H1 (cell line): ENCODE measurements at regions not wholly inside any gene's neighbourhood (a gene's known extent, or its start where the extent isn't known, plus 50 kb on each side); places are given as distances from the start of the nearest gene placed in this dataset.

Experiments used
- BACH1 ChIP-seq: IDR thresholded peaks from 2 replicates; pipeline ENCODE4 v1.6.1; 2012; ENCODE audit warnings: low read length, improper control_type of control experiment
- BCL11A ChIP-seq, 2 experiments: IDR thresholded peaks; one replicate each; pipeline ENCODE4 v1.6.1; 2011; ENCODE audit warnings: low read depth in 2 of 2, low read length in 2 of 2, mild to moderate bottlenecking in 2 of 2
- CBX5 ChIP-seq: fragments of 300-800, 300-1000 bp; sonication (generic); IDR thresholded peaks from 2 replicates; pipeline ENCODE4 v1.7.1; 2016; ENCODE audit warnings: antibody characterized with exemption, low read length, low read depth
- CHD7 ChIP-seq: fragments of 300-600 bp; sonication (generic); IDR thresholded peaks from 2 replicates; pipeline ENCODE4 v1.7.1; 2012; ENCODE audit warnings: low read length, moderate library complexity, mild to moderate bottlenecking, inconsistent platforms; ENCODE audit not compliant: insufficient replicate concordance
- CREB1 ChIP-seq: IDR thresholded peaks from 2 replicates; pipeline ENCODE4 v1.6.1; 2012; ENCODE audit warnings: inconsistent platforms
- E2F6 ChIP-seq: IDR thresholded peaks from 2 replicates; pipeline ENCODE4 v1.6.1; 2012; ENCODE audit warnings: inconsistent platforms
- EP300 ChIP-seq, 2 experiments: IDR thresholded peaks; 1 replicate in 1 of 2; 2 replicates in 1 of 2; pipeline ENCODE4 v1.6.1; 2011 to 2012; ENCODE audit warnings: low read depth in 2 of 2, low read length in 2 of 2, mild to moderate bottlenecking in 2 of 2, borderline replicate concordance in 1 of 2, inconsistent platforms in 1 of 2, moderate library complexity in 1 of 2
- HDAC6 ChIP-seq: IDR thresholded peaks from one replicate; pipeline ENCODE4 v1.7.1; 2012; ENCODE audit warnings: low read depth, mild to moderate bottlenecking, inconsistent platforms, low read length, moderate library complexity
- MAFK ChIP-seq: IDR thresholded peaks from 2 replicates; pipeline ENCODE4 v1.6.1; 2012; ENCODE audit warnings: low read depth, mild to moderate bottlenecking, improper control_type of control experiment, low read length
- TCF12 ChIP-seq: IDR thresholded peaks from 2 replicates; pipeline ENCODE4 v1.6.1; 2011; ENCODE audit warnings: low read depth, mild to moderate bottlenecking, low read length
- TF ChIP-seq, protein P1 (sequence below): IDR thresholded peaks from 2 replicates; pipeline ENCODE4 v1.6.1; 2011; ENCODE audit warnings: low read length, improper control_type of control experiment

DNA sequence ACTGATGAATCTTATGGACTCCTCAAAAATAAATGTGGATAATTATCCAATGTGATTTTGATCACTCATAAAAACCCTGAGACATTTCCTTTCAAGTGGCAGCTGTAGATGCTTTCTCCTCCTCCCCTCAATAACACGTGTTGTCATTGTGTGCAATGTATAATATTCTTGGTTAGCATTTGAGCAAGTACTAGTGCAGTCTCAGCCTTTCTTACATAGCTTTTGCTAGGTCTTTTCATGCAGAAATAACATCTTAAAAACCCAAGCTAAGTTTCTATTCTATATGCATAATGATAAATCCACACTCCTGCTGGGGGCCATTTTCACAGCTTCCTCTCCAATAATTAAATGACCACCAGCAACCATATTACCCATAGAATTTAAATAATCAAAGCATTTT is 1835.2 kb upstream of the NUDT12 start (continued):
- no peak for TF ChIP-seq CHD7
- no peak for TF ChIP-seq CBX5
- TF ChIP-seq MAFK = no peak
- no peak for TF ChIP-seq BACH1
- TF ChIP-seq HDAC6 = no peak
- TF ChIP-seq, protein P1, sequence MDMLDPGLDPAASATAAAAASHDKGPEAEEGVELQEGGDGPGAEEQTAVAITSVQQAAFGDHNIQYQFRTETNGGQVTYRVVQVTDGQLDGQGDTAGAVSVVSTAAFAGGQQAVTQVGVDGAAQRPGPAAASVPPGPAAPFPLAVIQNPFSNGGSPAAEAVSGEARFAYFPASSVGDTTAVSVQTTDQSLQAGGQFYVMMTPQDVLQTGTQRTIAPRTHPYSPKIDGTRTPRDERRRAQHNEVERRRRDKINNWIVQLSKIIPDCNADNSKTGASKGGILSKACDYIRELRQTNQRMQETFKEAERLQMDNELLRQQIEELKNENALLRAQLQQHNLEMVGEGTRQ = no peak
- no peak for TF ChIP-seq E2F6
- TF ChIP-seq CREB1 = no peak
- no peak for TF ChIP-seq EP300 (IDR thresholded peaks at IDR 0.05; ENCODE audit: borderline replicate concordance in 1 of 2, low read depth in 2 of 2, low read length in 2 of 2)
- TF ChIP-seq TCF12 = no peak
- no peak for TF ChIP-seq BCL11A (IDR thresholded peaks at IDR 0.05; ENCODE audit: low read depth in 2 of 2, low read length in 2 of 2)
